RWPE2 (cell line): ENCODE measurements at regions not wholly inside any gene's neighbourhood (a gene's known extent, or its start where the extent isn't known, plus 50 kb on each side); places are given as distances from the start of the nearest gene placed in this dataset.
"Not testable (repeated sequence)": the region's sequence is repeated elsewhere in the genome, so short reads cannot be mapped to it uniquely, and the experiment has no call there.

ENCODE experiments used
- ATAC-seq: fragments of 200-7000 bp; cut with Tn5 transposase; 3 replicates; pipeline ENCODE4 v1.9.1; 2021; ENCODE audit warnings: low read depth
- DNase-seq: peaks from one replicate; pipeline ENCODE4 v3.0.0-alpha.2; 2020; ENCODE audit warnings: low spot score
- H3K27ac ChIP-seq: fragments of 450-650 bp; 2 replicates; pipeline ENCODE4 v1.5.1; 2017; ENCODE audit warnings: mild to moderate bottlenecking; ENCODE audit not compliant: poor library complexity, severe bottlenecking
- H3K27me3 ChIP-seq: fragments of 250-450 bp; sonication (Bioruptor Pico); 2 replicates; pipeline ENCODE4 v1.5.1; 2021; ENCODE audit warnings: mild to moderate bottlenecking, moderate library complexity; ENCODE audit not compliant: insufficient read depth, poor library complexity, severe bottlenecking
- H3K36me3 ChIP-seq: fragments of 250-450 bp; sonication (Bioruptor Pico); 2 replicates; pipeline ENCODE4 v1.5.1; 2020; ENCODE audit warnings: low read depth, mild to moderate bottlenecking, moderate library complexity
- H3K4me1 ChIP-seq: fragments of 250-450 bp; sonication (Bioruptor Pico); 2 replicates; pipeline ENCODE4 v1.5.1; 2021; ENCODE audit warnings: mild to moderate bottlenecking, moderate library complexity; ENCODE audit not compliant: insufficient read depth, poor library complexity, severe bottlenecking
- H3K4me3 ChIP-seq: fragments of 250-450 bp; sonication (Bioruptor Pico); 2 replicates; pipeline ENCODE4 v1.5.1; 2021; ENCODE audit warnings: mild to moderate bottlenecking, moderate library complexity; ENCODE audit not compliant: severe bottlenecking
- H3K9me3 ChIP-seq: fragments of 250-450 bp; sonication (Bioruptor Pico); 2 replicates; pipeline ENCODE4 v1.5.1; 2021; ENCODE audit warnings: mild to moderate bottlenecking, moderate library complexity; ENCODE audit not compliant: severe bottlenecking
- TF ChIP-seq, protein P1 (sequence below): fragments of 450-650 bp; IDR thresholded peaks from one replicate; pipeline ENCODE4 v1.5.1; 2017; ENCODE audit warnings: mild to moderate bottlenecking, moderate library complexity; ENCODE audit not compliant: poor library complexity, severe bottlenecking

GRCh38 chr13:100767192-100767591, 92.6 kb upstream of the TMTC4 start:
- no peaks in the 10 kb centered on the region for H3K27me3 ChIP-seq
- no peak overlapping the region for H3K27ac ChIP-seq
- H3K4me3 ChIP-seq: no peak overlapping the region
- no peak for ATAC-seq
- no peak for DNase-seq
- no peaks in the 10 kb centered on the region for H3K4me1 ChIP-seq
- H3K9me3 ChIP-seq: no peaks in the 10 kb centered on the region
- TF ChIP-seq, protein P1, sequence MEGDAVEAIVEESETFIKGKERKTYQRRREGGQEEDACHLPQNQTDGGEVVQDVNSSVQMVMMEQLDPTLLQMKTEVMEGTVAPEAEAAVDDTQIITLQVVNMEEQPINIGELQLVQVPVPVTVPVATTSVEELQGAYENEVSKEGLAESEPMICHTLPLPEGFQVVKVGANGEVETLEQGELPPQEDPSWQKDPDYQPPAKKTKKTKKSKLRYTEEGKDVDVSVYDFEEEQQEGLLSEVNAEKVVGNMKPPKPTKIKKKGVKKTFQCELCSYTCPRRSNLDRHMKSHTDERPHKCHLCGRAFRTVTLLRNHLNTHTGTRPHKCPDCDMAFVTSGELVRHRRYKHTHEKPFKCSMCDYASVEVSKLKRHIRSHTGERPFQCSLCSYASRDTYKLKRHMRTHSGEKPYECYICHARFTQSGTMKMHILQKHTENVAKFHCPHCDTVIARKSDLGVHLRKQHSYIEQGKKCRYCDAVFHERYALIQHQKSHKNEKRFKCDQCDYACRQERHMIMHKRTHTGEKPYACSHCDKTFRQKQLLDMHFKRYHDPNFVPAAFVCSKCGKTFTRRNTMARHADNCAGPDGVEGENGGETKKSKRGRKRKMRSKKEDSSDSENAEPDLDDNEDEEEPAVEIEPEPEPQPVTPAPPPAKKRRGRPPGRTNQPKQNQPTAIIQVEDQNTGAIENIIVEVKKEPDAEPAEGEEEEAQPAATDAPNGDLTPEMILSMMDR: no peak
- H3K36me3 ChIP-seq: no peaks in the 10 kb centered on the region

- H3K9me3 ChIP-seq, H3K4me3 ChIP-seq, H3K36me3 ChIP-seq, H3K27me3 ChIP-seq, ATAC-seq, H3K27ac ChIP-seq, H3K4me1 ChIP-seq, DNase-seq: not testable (repeated sequence)
Measured at GRCh38 chr13:100766570-100766969, 92.0 kb upstream of the TMTC4 start.

DNA sequence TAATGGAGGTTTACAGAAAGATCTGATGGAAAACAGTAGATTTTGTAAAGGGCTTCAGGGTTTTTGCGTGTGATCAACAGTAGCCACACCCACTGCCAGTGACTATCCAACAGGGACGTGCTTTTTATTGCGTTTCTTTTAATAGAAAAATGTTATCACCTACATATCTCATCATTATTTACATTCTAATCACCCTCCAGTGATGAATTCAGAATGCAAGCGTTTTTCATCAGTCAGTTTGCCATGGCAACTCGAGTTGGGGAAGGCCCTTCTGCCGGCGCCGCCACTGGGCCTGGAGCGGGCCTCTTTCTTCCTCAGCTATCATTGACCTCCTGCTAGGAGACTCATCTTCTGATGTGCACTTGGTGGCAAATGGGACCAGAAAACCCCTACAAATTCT, 90.3 kb upstream of the TMTC4 start:
- no peak overlapping the region for H3K4me3 ChIP-seq
- no peak for DNase-seq
- H3K9me3 ChIP-seq: no peaks in the 10 kb centered on the region
- no peaks in the 10 kb centered on the region for H3K4me1 ChIP-seq
- no peaks in the 10 kb centered on the region for H3K27me3 ChIP-seq
- ATAC-seq: no peak
- TF ChIP-seq, protein P1: no peak
- H3K36me3 ChIP-seq: no peaks in the 10 kb centered on the region
- H3K27ac ChIP-seq: no peak overlapping the region

- not testable (repeated sequence) for ATAC-seq, H3K9me3 ChIP-seq, H3K4me3 ChIP-seq, H3K4me1 ChIP-seq, H3K27me3 ChIP-seq, H3K36me3 ChIP-seq, H3K27ac ChIP-seq, DNase-seq
Measured at GRCh38 chr13:100762126-100762525, 87.5 kb upstream of the TMTC4 start.

- TF ChIP-seq, protein P1: no peak
- no peaks in the 10 kb centered on the region for H3K9me3 ChIP-seq
- no peaks in the 10 kb centered on the region for H3K27me3 ChIP-seq
- H3K4me3 ChIP-seq: no peak overlapping the region
- DNase-seq (no peak), ATAC-seq (no peak)
- no peaks in the 10 kb centered on the region for H3K4me1 ChIP-seq
- H3K27ac ChIP-seq: no peak overlapping the region
- H3K36me3 ChIP-seq: no peaks in the 10 kb centered on the region
Measured at GRCh38 chr13:100755891-100756290, 81.3 kb upstream of the TMTC4 start.

DNA sequence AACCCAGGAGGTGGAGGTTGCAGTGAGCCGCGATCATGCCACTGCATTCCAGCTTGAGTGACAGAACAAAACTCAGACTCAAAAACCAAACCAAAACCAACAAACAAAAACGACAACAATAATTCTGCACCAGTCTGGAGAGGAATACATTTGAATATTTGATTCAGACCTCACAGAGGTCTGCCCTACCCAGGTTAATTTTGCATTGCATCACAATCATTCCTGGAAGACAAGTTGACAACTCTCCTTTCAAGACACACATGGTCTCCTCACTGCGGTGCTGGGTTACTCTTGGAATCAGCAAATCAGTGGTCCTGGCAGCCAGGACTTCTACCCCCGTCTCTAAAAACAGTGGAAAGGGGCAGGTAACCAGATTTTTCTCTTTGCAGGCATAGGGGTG, 79.9 kb upstream of the TMTC4 start:
- Histone ChIP-seq H3K27me3 (no peaks in the 10 kb centered on the region), H3K36me3 (no peaks in the 10 kb centered on the region), H3K4me1 (no peaks in the 10 kb centered on the region), H3K4me3 (no peak overlapping the region), H3K27ac (no peak overlapping the region), H3K9me3 (no peaks in the 10 kb centered on the region)
- ATAC-seq (no peak), DNase-seq (no peak)
- TF ChIP-seq, protein P1: no peak
